K562 (cell line): ENCODE measurements at regions not wholly inside any gene's neighbourhood (a gene's known extent, or its start where the extent isn't known, plus 50 kb on each side); places are given as distances from the start of the nearest gene placed in this dataset.

Source experiments
- ARID3B ChIP-seq: fragments of 250-450 bp; sonication (Bioruptor Pico); IDR thresholded peaks from 2 replicates; pipeline ENCODE4 v1.4.0; 2020; ENCODE audit warnings: borderline replicate concordance
- BHLHE40 ChIP-seq: IDR thresholded peaks from 2 replicates; pipeline ENCODE4 v1.6.1; 2011; ENCODE audit warnings: low read length, improper control_type of control experiment
- CBX2 ChIP-seq: fragments of 200-600 bp; sonication (generic); IDR thresholded peaks from one replicate; pipeline ENCODE4 v1.6.1; 2012; ENCODE audit warnings: mild to moderate bottlenecking, low read length, inconsistent platforms; ENCODE audit not compliant: insufficient read depth, poor library complexity, severe bottlenecking
- CREB1 ChIP-seq, 2 experiments: sonication (generic) in 1 of 2; formaldehyde crosslinking in 1 of 2; IDR thresholded peaks; 2 replicates each; pipeline versions ENCODE4 v1.6.1 to v1.8.0; 2012 to 2022; ENCODE audit warnings: inconsistent platforms in 1 of 2, mild to moderate bottlenecking in 1 of 2, missing genetic modification reagents in 1 of 2, moderate library complexity in 1 of 2
- CREM ChIP-seq: IDR thresholded peaks from 2 replicates; pipeline ENCODE4 v1.6.1; 2014; ENCODE audit warnings: antibody characterized with exemption, low read depth
- CTBP1 ChIP-seq: fragments of 450-650 bp; IDR thresholded peaks from 2 replicates; pipeline ENCODE4 v1.6.1; 2016; ENCODE audit warnings: borderline replicate concordance
- HDAC1 ChIP-seq, 2 experiments: fragments of 450-650 bp; IDR thresholded peaks; 2 replicates each; pipeline ENCODE4 v1.6.1; 2016 to 2017; ENCODE audit warnings: inconsistent platforms in 1 of 2, mild to moderate bottlenecking in 1 of 2, moderate library complexity in 1 of 2
- HMG20B ChIP-seq: fragments of 250-450 bp; sonication (Bioruptor Pico); IDR thresholded peaks from 2 replicates; pipeline ENCODE4 v1.5.0; 2021; ENCODE audit warnings: mild to moderate bottlenecking
- MEIS2 ChIP-seq: fragments of 450-650 bp; IDR thresholded peaks from 2 replicates; pipeline ENCODE4 v1.6.1; 2014; ENCODE audit warnings: mild to moderate bottlenecking; ENCODE audit not compliant: partially characterized antibody
- NFXL1 ChIP-seq: fragments of 450-650 bp; formaldehyde crosslinking; IDR thresholded peaks from 2 replicates; pipeline ENCODE4 v1.4.0; 2021; ENCODE audit warnings: mild to moderate bottlenecking
- RBM15 ChIP-seq: fragments of 200-400 bp; formaldehyde crosslinking; IDR thresholded peaks from 2 replicates; pipeline ENCODE4 v1.6.1; 2018; ENCODE audit warnings: mild to moderate bottlenecking, low read length, moderate library complexity; ENCODE audit not compliant: insufficient read depth
- SP2 ChIP-seq: IDR thresholded peaks from 2 replicates; pipeline ENCODE4 v1.6.1; 2011; ENCODE audit warnings: mild to moderate bottlenecking, low read depth, low read length, moderate library complexity; ENCODE audit not compliant: poor library complexity, severe bottlenecking; ENCODE audit errors: extremely low read depth
- STAT5A ChIP-seq: IDR thresholded peaks from 2 replicates; pipeline ENCODE4 v1.6.1; 2012; ENCODE audit warnings: low read length, inconsistent platforms, borderline replicate concordance
- TAL1 ChIP-seq: fragments of 450-650 bp; IDR thresholded peaks from 2 replicates; pipeline ENCODE4 v1.6.1; 2016; ENCODE audit warnings: mild to moderate bottlenecking
- THRAP3 ChIP-seq: fragments of 450-650 bp; IDR thresholded peaks from 2 replicates; pipeline ENCODE4 v1.6.1; 2016; ENCODE audit warnings: mild to moderate bottlenecking, inconsistent platforms, borderline replicate concordance
- ZFX ChIP-seq: sonication (generic); formaldehyde crosslinking; IDR thresholded peaks from 2 replicates; pipeline ENCODE4 v1.8.0; 2022; ENCODE audit warnings: mild to moderate bottlenecking, missing genetic modification reagents, moderate library complexity
- ZNF589 ChIP-seq: fragments of 200-800 bp; sonication (Bioruptor generic); IDR thresholded peaks from 2 replicates; pipeline ENCODE4 v1.6.1; 2016; ENCODE audit warnings: low read depth, missing genetic modification characterization, missing compliant biosample characterization
- TF ChIP-seq, protein P1 (sequence below): sonication (generic); formaldehyde crosslinking; IDR thresholded peaks from 2 replicates; pipeline ENCODE4 v1.8.1; 2023; ENCODE audit warnings: mild to moderate bottlenecking, missing genetic modification reagents
- TF ChIP-seq, protein P2 (sequence below): fragments of 250-450 bp; sonication (Bioruptor Pico); IDR thresholded peaks from 2 replicates; pipeline ENCODE4 v1.8.0; 2021; ENCODE audit warnings: mild to moderate bottlenecking, moderate library complexity
- TF ChIP-seq, protein P3 (sequence below), 3 experiments: fragments of 200-800 bp in 1 of 3; fragments of 250-450 bp in 1 of 3; fragments of 450-650 bp in 1 of 3; sonication (Bioruptor Pico) in 1 of 3; sonication (Bioruptor generic) in 1 of 3; formaldehyde crosslinking in 1 of 3; IDR thresholded peaks; 2 replicates each; pipeline versions ENCODE4 v1.6.1 to v1.8.0; 2016 to 2022; ENCODE audit warnings: mild to moderate bottlenecking in 2 of 3, missing genetic modification characterization in 2 of 3, missing compliant biosample characterization in 1 of 3, moderate library complexity in 1 of 3

DNA sequence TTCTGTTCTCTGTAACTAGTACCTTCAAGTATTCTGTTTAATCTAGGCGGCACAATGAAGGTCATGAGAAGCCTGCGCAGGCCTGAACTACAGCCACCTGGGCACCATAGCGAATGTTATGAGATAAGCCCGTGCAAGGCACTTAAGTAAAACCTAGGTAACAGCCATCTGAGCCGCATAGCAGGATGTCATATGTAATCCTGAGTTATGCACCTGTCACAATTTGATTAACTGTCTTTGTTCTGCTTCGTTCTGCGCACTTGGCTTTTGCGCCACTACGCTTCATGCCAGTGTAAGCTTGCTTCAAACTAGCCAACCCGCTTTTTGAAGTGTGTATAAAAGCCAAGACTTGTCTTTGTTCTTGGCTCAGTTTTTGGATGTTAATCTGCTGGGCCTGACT, 449.8 kb downstream of the KCNJ18 start (continued):
- TF ChIP-seq HDAC1 (IDR thresholded peaks at IDR 0.05) (peak in 1 of 2 experiments; percentile 42; a peak in 1 of 4 replicates), TAL1 (peak; percentile 62), ZFX (CRISPR knock-in tag) (no peak), CREB1 (IDR thresholded peaks at IDR 0.05) (peak; percentile 31), CREB1 (CRISPR knock-in tag; IDR thresholded peaks at IDR 0.05) (no peak), CREM (0 out of 2 replicates have a peak, but pooled peaks have one; percentile 15), RBM15 (no peak), ARID3B (CRISPR knock-in tag) (no peak), THRAP3 (no peak), STAT5A (peak; percentile 38; the same call in 1 of the 2 replicates), BHLHE40 (0 out of 2 replicates have a peak, but pooled peaks have one; percentile 5), MEIS2 (peak; percentile 99), SP2 (no peak), CTBP1 (peak; percentile 25; the same call in 1 of the 2 replicates), ZNF589 (CRISPR knock-in tag) (0 out of 2 replicates have a peak, but pooled peaks have one; percentile 28), CBX2 (no peak), NFXL1 (CRISPR knock-in tag) (no peak), HMG20B (CRISPR knock-in tag) (no peak)
- TF ChIP-seq, protein P1, sequence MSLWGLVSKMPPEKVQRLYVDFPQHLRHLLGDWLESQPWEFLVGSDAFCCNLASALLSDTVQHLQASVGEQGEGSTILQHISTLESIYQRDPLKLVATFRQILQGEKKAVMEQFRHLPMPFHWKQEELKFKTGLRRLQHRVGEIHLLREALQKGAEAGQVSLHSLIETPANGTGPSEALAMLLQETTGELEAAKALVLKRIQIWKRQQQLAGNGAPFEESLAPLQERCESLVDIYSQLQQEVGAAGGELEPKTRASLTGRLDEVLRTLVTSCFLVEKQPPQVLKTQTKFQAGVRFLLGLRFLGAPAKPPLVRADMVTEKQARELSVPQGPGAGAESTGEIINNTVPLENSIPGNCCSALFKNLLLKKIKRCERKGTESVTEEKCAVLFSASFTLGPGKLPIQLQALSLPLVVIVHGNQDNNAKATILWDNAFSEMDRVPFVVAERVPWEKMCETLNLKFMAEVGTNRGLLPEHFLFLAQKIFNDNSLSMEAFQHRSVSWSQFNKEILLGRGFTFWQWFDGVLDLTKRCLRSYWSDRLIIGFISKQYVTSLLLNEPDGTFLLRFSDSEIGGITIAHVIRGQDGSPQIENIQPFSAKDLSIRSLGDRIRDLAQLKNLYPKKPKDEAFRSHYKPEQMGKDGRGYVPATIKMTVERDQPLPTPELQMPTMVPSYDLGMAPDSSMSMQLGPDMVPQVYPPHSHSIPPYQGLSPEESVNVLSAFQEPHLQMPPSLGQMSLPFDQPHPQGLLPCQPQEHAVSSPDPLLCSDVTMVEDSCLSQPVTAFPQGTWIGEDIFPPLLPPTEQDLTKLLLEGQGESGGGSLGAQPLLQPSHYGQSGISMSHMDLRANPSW (CRISPR knock-in tag): no peak
- TF ChIP-seq, protein P2, sequence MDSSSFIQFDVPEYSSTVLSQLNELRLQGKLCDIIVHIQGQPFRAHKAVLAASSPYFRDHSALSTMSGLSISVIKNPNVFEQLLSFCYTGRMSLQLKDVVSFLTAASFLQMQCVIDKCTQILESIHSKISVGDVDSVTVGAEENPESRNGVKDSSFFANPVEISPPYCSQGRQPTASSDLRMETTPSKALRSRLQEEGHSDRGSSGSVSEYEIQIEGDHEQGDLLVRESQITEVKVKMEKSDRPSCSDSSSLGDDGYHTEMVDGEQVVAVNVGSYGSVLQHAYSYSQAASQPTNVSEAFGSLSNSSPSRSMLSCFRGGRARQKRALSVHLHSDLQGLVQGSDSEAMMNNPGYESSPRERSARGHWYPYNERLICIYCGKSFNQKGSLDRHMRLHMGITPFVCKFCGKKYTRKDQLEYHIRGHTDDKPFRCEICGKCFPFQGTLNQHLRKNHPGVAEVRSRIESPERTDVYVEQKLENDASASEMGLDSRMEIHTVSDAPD (CRISPR knock-in tag): no peak
- TF ChIP-seq, protein P3, sequence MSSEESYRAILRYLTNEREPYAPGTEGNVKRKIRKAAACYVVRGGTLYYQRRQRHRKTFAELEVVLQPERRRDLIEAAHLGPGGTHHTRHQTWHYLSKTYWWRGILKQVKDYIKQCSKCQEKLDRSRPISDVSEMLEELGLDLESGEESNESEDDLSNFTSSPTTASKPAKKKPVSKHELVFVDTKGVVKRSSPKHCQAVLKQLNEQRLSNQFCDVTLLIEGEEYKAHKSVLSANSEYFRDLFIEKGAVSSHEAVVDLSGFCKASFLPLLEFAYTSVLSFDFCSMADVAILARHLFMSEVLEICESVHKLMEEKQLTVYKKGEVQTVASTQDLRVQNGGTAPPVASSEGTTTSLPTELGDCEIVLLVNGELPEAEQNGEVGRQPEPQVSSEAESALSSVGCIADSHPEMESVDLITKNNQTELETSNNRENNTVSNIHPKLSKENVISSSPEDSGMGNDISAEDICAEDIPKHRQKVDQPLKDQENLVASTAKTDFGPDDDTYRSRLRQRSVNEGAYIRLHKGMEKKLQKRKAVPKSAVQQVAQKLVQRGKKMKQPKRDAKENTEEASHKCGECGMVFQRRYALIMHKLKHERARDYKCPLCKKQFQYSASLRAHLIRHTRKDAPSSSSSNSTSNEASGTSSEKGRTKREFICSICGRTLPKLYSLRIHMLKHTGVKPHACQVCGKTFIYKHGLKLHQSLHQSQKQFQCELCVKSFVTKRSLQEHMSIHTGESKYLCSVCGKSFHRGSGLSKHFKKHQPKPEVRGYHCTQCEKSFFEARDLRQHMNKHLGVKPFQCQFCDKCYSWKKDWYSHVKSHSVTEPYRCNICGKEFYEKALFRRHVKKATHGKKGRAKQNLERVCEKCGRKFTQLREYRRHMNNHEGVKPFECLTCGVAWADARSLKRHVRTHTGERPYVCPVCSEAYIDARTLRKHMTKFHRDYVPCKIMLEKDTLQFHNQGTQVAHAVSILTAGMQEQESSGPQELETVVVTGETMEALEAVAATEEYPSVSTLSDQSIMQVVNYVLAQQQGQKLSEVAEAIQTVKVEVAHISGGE (CRISPR knock-in tag; IDR thresholded peaks at IDR 0.05): no peak
